Neural cell (in vitro differentiated cells): ENCODE measurements at regions not wholly inside any gene's neighbourhood (a gene's known extent, or its start where the extent isn't known, plus 50 kb on each side); places are given as distances from the start of the nearest gene placed in this dataset.

Experiments
- EP300 ChIP-seq: fragments of 450-650 bp; conservative IDR thresholded peaks from 2 replicates; pipeline ENCODE4 v1.6.1; 2014; ENCODE audit warnings: antibody characterized with exemption, mild to moderate bottlenecking, moderate library complexity; ENCODE audit not compliant: poor library complexity, severe bottlenecking
- EZH2 ChIP-seq: fragments of 200-600, 300-800 bp; shearing (Covaris generic), sonication (generic); IDR thresholded peaks from 2 replicates; pipeline ENCODE4 v1.6.1; 2014; ENCODE audit warnings: antibody characterized with exemption, low read length, borderline replicate concordance, mild to moderate bottlenecking; ENCODE audit not compliant: insufficient read depth, poor library complexity, severe bottlenecking
- POLR2AphosphoS5 ChIP-seq: IDR thresholded peaks from 2 replicates; pipeline ENCODE4 v1.6.1; 2012
- RAD21 ChIP-seq: fragments of 450-650 bp; conservative IDR thresholded peaks from 2 replicates; pipeline ENCODE4 v1.6.1; 2014; ENCODE audit warnings: antibody characterized with exemption, mild to moderate bottlenecking, moderate library complexity
- SMC3 ChIP-seq: fragments of 450-650 bp; conservative IDR thresholded peaks from 2 replicates; pipeline ENCODE4 v1.6.1; 2014; ENCODE audit warnings: antibody characterized with exemption, mild to moderate bottlenecking, moderate library complexity; ENCODE audit not compliant: poor library complexity
- TAF1 ChIP-seq: IDR thresholded peaks from 2 replicates; pipeline ENCODE4 v1.6.1; 2012; ENCODE audit warnings: low read depth
- TF ChIP-seq, protein P1 (sequence below): fragments of 450-650 bp; IDR thresholded peaks from 2 replicates; pipeline ENCODE4 v1.5.1; 2014; ENCODE audit warnings: antibody characterized with exemption, mild to moderate bottlenecking, moderate library complexity; ENCODE audit not compliant: poor library complexity, severe bottlenecking
- TF ChIP-seq, protein P2 (sequence below): IDR thresholded peaks from 2 replicates; pipeline ENCODE4 v1.6.1; 2012; ENCODE audit warnings: borderline replicate concordance

DNA sequence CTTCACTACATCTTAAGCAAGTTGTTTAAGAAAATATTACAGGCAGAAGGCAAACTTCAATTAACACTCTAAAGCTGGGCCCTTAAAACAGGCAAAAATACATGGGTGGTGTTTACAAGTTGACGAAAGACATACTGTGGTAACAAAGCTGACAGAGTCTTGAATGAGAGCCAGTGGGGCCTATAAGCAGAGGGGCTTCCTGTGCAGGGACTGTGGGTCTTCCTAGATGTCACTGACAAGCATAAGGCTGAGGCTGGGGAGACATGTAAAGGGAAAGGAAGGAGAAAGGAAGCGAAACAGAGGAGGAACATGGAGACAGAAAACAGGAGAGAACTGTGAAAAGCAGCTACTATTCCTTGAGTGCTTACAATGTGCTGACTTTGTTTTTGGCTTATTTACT is 308.0 kb upstream of the RPS23 start:
- TF ChIP-seq, protein P1, sequence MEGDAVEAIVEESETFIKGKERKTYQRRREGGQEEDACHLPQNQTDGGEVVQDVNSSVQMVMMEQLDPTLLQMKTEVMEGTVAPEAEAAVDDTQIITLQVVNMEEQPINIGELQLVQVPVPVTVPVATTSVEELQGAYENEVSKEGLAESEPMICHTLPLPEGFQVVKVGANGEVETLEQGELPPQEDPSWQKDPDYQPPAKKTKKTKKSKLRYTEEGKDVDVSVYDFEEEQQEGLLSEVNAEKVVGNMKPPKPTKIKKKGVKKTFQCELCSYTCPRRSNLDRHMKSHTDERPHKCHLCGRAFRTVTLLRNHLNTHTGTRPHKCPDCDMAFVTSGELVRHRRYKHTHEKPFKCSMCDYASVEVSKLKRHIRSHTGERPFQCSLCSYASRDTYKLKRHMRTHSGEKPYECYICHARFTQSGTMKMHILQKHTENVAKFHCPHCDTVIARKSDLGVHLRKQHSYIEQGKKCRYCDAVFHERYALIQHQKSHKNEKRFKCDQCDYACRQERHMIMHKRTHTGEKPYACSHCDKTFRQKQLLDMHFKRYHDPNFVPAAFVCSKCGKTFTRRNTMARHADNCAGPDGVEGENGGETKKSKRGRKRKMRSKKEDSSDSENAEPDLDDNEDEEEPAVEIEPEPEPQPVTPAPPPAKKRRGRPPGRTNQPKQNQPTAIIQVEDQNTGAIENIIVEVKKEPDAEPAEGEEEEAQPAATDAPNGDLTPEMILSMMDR: no peak
- no peak for TF ChIP-seq POLR2AphosphoS5
- no peak for TF ChIP-seq TAF1
- no peak for TF ChIP-seq EZH2
- TF ChIP-seq RAD21: no peak
- no peak for TF ChIP-seq SMC3
- TF ChIP-seq, protein P2, sequence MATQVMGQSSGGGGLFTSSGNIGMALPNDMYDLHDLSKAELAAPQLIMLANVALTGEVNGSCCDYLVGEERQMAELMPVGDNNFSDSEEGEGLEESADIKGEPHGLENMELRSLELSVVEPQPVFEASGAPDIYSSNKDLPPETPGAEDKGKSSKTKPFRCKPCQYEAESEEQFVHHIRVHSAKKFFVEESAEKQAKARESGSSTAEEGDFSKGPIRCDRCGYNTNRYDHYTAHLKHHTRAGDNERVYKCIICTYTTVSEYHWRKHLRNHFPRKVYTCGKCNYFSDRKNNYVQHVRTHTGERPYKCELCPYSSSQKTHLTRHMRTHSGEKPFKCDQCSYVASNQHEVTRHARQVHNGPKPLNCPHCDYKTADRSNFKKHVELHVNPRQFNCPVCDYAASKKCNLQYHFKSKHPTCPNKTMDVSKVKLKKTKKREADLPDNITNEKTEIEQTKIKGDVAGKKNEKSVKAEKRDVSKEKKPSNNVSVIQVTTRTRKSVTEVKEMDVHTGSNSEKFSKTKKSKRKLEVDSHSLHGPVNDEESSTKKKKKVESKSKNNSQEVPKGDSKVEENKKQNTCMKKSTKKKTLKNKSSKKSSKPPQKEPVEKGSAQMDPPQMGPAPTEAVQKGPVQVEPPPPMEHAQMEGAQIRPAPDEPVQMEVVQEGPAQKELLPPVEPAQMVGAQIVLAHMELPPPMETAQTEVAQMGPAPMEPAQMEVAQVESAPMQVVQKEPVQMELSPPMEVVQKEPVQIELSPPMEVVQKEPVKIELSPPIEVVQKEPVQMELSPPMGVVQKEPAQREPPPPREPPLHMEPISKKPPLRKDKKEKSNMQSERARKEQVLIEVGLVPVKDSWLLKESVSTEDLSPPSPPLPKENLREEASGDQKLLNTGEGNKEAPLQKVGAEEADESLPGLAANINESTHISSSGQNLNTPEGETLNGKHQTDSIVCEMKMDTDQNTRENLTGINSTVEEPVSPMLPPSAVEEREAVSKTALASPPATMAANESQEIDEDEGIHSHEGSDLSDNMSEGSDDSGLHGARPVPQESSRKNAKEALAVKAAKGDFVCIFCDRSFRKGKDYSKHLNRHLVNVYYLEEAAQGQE: no peak
- TF ChIP-seq EP300: no peak
